AG04450 (cell line): ENCODE measurements at regions not wholly inside any gene's neighbourhood (a gene's known extent, or its start where the extent isn't known, plus 50 kb on each side); places are given as distances from the start of the nearest gene placed in this dataset.

Source experiments
- CTCF ChIA-PET: fragments of 300-600, 350-600 bp; formaldehyde crosslinking; extraction: SDS; loops from one replicate; lab custom pipeline; 2022; ENCODE audit warnings: antibody characterized with exemption, inconsistent platforms; lab: Charles Lee
- POLR2A ChIA-PET: fragments of 350-600 bp; formaldehyde crosslinking; extraction: SDS; loops from one replicate; lab custom pipeline; 2021; ENCODE audit warnings: antibody characterized with exemption, inconsistent platforms; lab: Yijun Ruan, JAX
- DNase-seq: peaks from one replicate; pipeline ENCODE4 v3.0.0-alpha.2; 2011; ENCODE audit warnings: low read depth, low spot score
- H3K27ac ChIP-seq: one replicate; pipeline ENCODE4 v1.5.1; 2012; ENCODE audit warnings: low read depth, low read length, control low read depth
- H3K27me3 ChIP-seq: one replicate; pipeline ENCODE4 v1.6.0; 2012; ENCODE audit warnings: low read length; ENCODE audit not compliant: control insufficient read depth, insufficient read depth
- H3K4me3 ChIP-seq: 2 replicates; pipeline ENCODE4 v1.5.1; 2011; ENCODE audit warnings: mild to moderate bottlenecking, low read depth, low read length, control low read depth
- H3K9me3 ChIP-seq: 2 replicates; pipeline ENCODE4 v1.5.1; 2012; ENCODE audit warnings: low read length; ENCODE audit not compliant: control insufficient read depth, insufficient read depth
- TF ChIP-seq, protein P1 (sequence below): IDR thresholded peaks from 2 replicates; pipeline ENCODE4 v1.5.1; 2011; ENCODE audit warnings: low read depth, low read length, control low read depth, inconsistent platforms

DNA sequence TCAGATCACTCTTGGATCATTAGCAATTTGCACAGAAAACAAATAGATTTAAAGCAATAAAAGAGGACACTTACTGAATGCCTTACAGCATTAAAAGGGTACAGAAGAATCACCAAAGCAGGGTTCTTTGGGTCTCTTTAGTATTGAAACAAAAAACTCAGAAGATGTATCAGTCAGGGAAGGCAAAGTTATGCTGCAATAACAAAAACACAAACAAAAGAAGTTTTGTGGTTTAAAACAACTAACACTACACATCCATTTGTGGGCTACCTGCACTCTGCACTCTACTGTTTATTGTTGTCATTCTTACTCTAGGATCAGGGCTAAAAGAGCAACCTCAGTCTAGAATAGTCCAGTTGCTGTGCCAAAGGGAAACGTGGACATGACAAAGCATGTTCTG is 216.4 kb downstream of the GPAM start:
- Histone ChIP-seq H3K27ac (no peak overlapping the region), H3K9me3 (peaks cover 10% of the 10 kb centered on the region), H3K4me3 (no peak overlapping the region), H3K27me3 (no peaks in the 10 kb centered on the region)
- DNase-seq: no peak
- CTCF ChIA-PET: no interaction called here
- TF ChIP-seq, protein P1, sequence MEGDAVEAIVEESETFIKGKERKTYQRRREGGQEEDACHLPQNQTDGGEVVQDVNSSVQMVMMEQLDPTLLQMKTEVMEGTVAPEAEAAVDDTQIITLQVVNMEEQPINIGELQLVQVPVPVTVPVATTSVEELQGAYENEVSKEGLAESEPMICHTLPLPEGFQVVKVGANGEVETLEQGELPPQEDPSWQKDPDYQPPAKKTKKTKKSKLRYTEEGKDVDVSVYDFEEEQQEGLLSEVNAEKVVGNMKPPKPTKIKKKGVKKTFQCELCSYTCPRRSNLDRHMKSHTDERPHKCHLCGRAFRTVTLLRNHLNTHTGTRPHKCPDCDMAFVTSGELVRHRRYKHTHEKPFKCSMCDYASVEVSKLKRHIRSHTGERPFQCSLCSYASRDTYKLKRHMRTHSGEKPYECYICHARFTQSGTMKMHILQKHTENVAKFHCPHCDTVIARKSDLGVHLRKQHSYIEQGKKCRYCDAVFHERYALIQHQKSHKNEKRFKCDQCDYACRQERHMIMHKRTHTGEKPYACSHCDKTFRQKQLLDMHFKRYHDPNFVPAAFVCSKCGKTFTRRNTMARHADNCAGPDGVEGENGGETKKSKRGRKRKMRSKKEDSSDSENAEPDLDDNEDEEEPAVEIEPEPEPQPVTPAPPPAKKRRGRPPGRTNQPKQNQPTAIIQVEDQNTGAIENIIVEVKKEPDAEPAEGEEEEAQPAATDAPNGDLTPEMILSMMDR: no peak
- POLR2A ChIA-PET: no interaction called here

DNA sequence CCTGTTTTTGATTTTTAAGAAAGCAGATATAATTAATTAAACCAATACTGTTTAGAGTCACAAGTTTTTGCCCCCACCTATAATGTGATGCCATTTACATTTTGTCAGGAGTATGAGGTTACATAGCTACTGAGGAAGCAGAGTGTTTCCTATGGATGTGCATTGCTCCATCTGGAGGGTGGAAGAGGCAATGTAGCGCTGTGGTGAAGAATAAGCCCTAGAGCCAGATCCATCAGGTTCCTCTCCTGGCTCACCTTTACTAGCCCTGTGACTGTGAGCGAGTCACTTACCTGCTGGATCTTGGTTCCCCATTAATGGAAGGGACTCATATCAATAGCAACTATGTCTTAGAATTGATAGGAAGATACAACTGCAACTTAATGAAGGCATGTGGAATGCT is 216.0 kb downstream of the GPAM start:
- TF ChIP-seq, protein P1: no peak
- Histone ChIP-seq H3K4me3 (no peak overlapping the region), H3K9me3 (peaks cover 12% of the 10 kb centered on the region), H3K27ac (no peak overlapping the region), H3K27me3 (no peaks in the 10 kb centered on the region)
- DNase-seq: no peak
- ChIA-PET CTCF (no interaction called here), POLR2A (no interaction called here)

DNA sequence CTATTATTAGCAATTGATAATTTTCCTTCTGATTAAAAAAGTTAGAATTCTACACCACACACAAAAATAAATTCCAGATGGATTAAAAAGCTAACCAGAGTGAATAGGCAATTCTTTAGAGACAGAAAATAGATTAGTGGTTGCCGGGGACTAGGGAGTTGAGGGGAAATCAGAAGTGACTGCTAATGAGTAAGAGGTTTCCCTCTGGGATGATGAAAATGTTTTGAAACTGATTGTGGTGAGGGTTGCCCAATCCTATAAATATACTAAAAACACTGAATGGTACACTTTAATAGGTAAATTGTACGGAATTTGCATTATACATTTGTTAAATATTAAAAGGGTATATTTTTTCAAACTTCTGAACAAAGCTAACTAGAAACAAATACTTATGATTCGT is 214.9 kb downstream of the GPAM start:
- ChIA-PET CTCF (no interaction called here), POLR2A (no interaction called here)
- no peak for DNase-seq

DNA sequence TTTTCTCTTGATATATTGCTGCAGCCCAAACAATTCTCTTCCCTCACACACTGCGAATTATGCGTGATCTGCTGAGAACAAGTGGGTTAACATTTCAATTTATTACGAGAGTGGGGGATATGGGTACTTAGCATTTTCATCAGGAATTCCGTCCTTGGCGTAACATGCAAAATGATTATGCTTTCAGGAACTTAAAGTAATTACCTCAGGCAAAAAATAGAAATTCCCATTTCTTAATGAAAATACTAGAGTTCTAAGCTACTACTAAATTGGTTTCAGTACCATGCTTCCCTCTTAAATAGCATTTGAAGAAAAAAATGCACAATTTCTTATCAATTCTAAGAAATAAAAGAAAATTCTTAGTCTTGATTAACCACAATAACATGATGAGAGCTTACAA is 213.5 kb downstream of the GPAM start:
- H3K4me3 ChIP-seq: no peak overlapping the region
- POLR2A ChIA-PET: no interaction called here
- CTCF ChIA-PET: no interaction called here

More for the DNA sequence above, 214.9 kb downstream of the GPAM start:
- Histone ChIP-seq H3K27ac (no peak overlapping the region), H3K9me3 (peaks cover 9% of the 10 kb centered on the region; the same call in 1 of the 2 replicates), H3K4me3 (no peak overlapping the region), H3K27me3 (no peaks in the 10 kb centered on the region)
- TF ChIP-seq, protein P1: no peak

DNA sequence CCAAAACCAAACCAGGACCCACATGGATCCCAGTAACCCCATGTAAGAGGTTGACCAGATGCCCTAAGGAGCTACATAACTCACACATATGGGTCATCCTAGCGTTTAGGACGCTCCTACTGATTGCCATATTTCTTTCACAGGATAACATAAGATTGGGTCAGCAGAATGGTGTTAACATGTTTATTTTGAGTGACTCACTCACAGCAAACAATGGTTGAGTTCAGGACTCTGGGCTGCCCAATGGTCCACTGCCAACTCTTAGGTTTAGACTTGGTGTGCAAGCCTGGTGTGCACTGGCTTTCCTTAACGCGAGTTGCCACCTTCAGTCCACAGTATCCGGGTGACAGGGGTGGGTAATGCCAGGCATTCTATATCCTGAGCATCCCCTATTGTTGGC is 211.5 kb downstream of the GPAM start:
- DNase-seq: no peak
- ChIA-PET POLR2A (no interaction called here), CTCF (no interaction called here)

More for the DNA sequence above, 213.5 kb downstream of the GPAM start:
- no peak overlapping the region for H3K27ac ChIP-seq
- TF ChIP-seq, protein P1: no peak
- peaks cover 4% of the 10 kb centered on the region; the same call in 1 of the 2 replicates for H3K9me3 ChIP-seq
- no peak for DNase-seq
- H3K27me3 ChIP-seq: no peaks in the 10 kb centered on the region

More for the DNA sequence above, 211.5 kb downstream of the GPAM start:
- H3K27ac ChIP-seq: no peak overlapping the region
- H3K9me3 ChIP-seq: peaks cover 10% of the 10 kb centered on the region; the same call in 1 of the 2 replicates
- TF ChIP-seq, protein P1: no peak
- no peak overlapping the region for H3K4me3 ChIP-seq
- H3K27me3 ChIP-seq: no peaks in the 10 kb centered on the region
